Caco-2 (cell line): ENCODE measurements at regions not wholly inside any gene's neighbourhood (a gene's known extent, or its start where the extent isn't known, plus 50 kb on each side); places are given as distances from the start of the nearest gene placed in this dataset.
A peak's percentile ranks its signal among the peaks of the same experiment; 100 is the strongest.
"Not testable (repeated sequence)": the region's sequence is repeated elsewhere in the genome, so short reads cannot be mapped to it uniquely, and the experiment has no call there.

Experiments used
- BruUV-seq: library from RNA; stranded (reverse); fragments of 400-500 nt; replicated peaks from 2 replicates; lab custom pipeline; 2021; lab: Mats Ljungman, UMichigan
- CTCF ChIA-PET: fragments of 300-600 bp; sonication (Branson Sonifier 250); formaldehyde crosslinking; loops from one replicate; lab custom pipeline; 2022; ENCODE audit warnings: antibody characterized with exemption; lab: Charles Lee
- POLR2A ChIA-PET: fragments of 300-600 bp; sonication (Branson Sonifier 250); formaldehyde crosslinking; loops from one replicate; lab custom pipeline; 2022; ENCODE audit warnings: antibody characterized with exemption; lab: Charles Lee
- DNase-seq, 2 experiments: peaks; one replicate each; pipeline versions ENCODE4 v3.0.0 to v3.0.0-alpha.2; 2020 to 2022
- H3K27me3 ChIP-seq: replicated peaks from 2 replicates; pipeline ENCODE4 v1.6.0; 2011; ENCODE audit warnings: low read length; ENCODE audit not compliant: control insufficient read depth, insufficient read depth
- H3K36me3 ChIP-seq: 2 replicates; pipeline ENCODE4 v1.5.1; 2011; ENCODE audit warnings: low read length; ENCODE audit not compliant: control insufficient read depth, insufficient read depth
- H3K4me1 ChIP-seq: fragments of 250-450 bp; sonication (Bioruptor Pico); 2 replicates; pipeline ENCODE4 v1.5.1; 2020; ENCODE audit warnings: mild to moderate bottlenecking
- H3K4me3 ChIP-seq: 2 replicates; pipeline ENCODE4 v1.5.1; 2011; ENCODE audit warnings: low read depth, mild to moderate bottlenecking, control low read depth, low read length
- H3K9me3 ChIP-seq: fragments of 250-450 bp; sonication (Bioruptor Pico); 2 replicates; pipeline ENCODE4 v1.5.1; 2020; ENCODE audit warnings: mild to moderate bottlenecking, moderate library complexity
- H3K27ac Mint-ChIP-seq: one replicate; pipeline ENCODE4 v1.8.0; 2022; ENCODE audit warnings: mixed read lengths; ENCODE audit not compliant: unreplicated experiment
- H3K27me3 Mint-ChIP-seq: one replicate; pipeline ENCODE4 v1.8.0; 2022; ENCODE audit warnings: mixed read lengths; ENCODE audit not compliant: insufficient read depth, unreplicated experiment
- H3K36me3 Mint-ChIP-seq: one replicate; pipeline ENCODE4 v1.8.0; 2022; ENCODE audit warnings: mild to moderate bottlenecking, mixed read lengths; ENCODE audit not compliant: insufficient read depth, unreplicated experiment
- H3K4me1 Mint-ChIP-seq: one replicate; pipeline ENCODE4 v1.8.0; 2022; ENCODE audit warnings: low read depth, mixed read lengths; ENCODE audit not compliant: unreplicated experiment
- H3K4me3 Mint-ChIP-seq: one replicate; pipeline ENCODE4 v1.8.0; 2022; ENCODE audit warnings: mild to moderate bottlenecking, moderate library complexity, mixed read lengths; ENCODE audit not compliant: unreplicated experiment
- H3K9me3 Mint-ChIP-seq: one replicate; pipeline ENCODE4 v1.8.0; 2022; ENCODE audit warnings: mixed read lengths; ENCODE audit not compliant: unreplicated experiment
- CTCF ChIP-seq, 2 experiments: fragments of 200-600 bp in 1 of 2; IDR thresholded peaks; 1 replicate in 1 of 2; 2 replicates in 1 of 2; pipeline versions ENCODE4 v1.5.1 to v1.8.0; 2011 to 2022; ENCODE audit warnings: antibody characterized with exemption in 1 of 2, control low read depth in 1 of 2, inconsistent platforms in 1 of 2, low read depth in 1 of 2, low read length in 1 of 2, mild to moderate bottlenecking in 1 of 2, moderate library complexity in 1 of 2; ENCODE audit not compliant: insufficient read depth in 1 of 2, severe bottlenecking in 1 of 2, unreplicated experiment in 1 of 2
- intact Hi-C: fragments of 100-400 bp; cut with micrococcal nuclease; formaldehyde crosslinking; loops from one replicate; pipeline ENCODE4 v1.10.0; 2022; ENCODE audit not compliant: unreplicated experiment
- microRNA-seq: library from miRNA; unstranded; fragments of <30 nt; microRNA quantifications from one replicate; pipeline ENCODE4 v1.2.0, GENCODE V29; 2022

DNA sequence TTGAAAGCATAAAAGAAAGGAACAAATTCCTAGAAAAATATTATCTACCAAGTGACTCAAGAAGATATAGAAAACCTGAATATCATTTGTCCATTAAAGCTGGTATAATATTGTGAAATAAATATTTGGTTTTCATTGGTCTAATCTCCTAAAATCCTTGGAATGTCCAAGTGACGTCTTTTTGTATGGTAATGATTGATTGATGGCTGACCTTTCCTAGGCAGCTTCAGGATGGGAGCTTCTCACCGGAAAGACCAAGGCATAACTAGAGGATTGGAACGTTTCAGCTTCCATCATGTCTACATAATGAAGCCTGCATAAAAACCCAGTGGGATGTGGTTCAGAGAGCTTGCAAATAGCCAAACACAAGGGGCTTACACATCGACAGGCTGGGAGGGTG lies 57.6 kb upstream of the MAN1A1 start:
- no peaks in the 10 kb centered on the region for H3K4me1 ChIP-seq
- H3K4me1 Mint-ChIP-seq, result no peaks in the 10 kb centered on the region
- H3K27me3 Mint-ChIP-seq, result peaks cover 5% of the 10 kb centered on the region
- H3K4me3 Mint-ChIP-seq, result no peak overlapping the region
- DNase-seq, result no peak
- H3K4me3 ChIP-seq, result no peak overlapping the region
- ChIA-PET POLR2A (no interaction called here), CTCF (interaction anchor here (0.9 kb wide), 1 partner anchor 25 kb away, joined by 3 read pairs; no protein-coding TSS in a partner anchor)
- BruUV-seq, result no TSS peak
- H3K9me3 Mint-ChIP-seq, result no peaks in the 10 kb centered on the region
- TF ChIP-seq CTCF (IDR thresholded peaks at IDR 0.05; ENCODE audit: insufficient read depth in 1 of 2, low read depth in 1 of 2, low read length in 1 of 2, severe bottlenecking in 1 of 2, unreplicated experiment in 1 of 2), result no peak
- no peaks in the 10 kb centered on the region for H3K27me3 ChIP-seq
- H3K36me3 Mint-ChIP-seq, result no peaks in the 10 kb centered on the region
- H3K36me3 ChIP-seq, result no peaks in the 10 kb centered on the region
- H3K27ac Mint-ChIP-seq, result no peak overlapping the region
- H3K9me3 ChIP-seq, result no peaks in the 10 kb centered on the region
- intact Hi-C loops, result no loop called here

GRCh38 chr6:119405114-119405513 lies 55.6 kb upstream of the MAN1A1 start:
- H3K27me3 ChIP-seq, H3K9me3 Mint-ChIP-seq, H3K9me3 ChIP-seq, H3K4me1 Mint-ChIP-seq, DNase-seq, H3K27ac Mint-ChIP-seq, CTCF ChIA-PET, H3K4me3 ChIP-seq, H3K36me3 Mint-ChIP-seq, H3K36me3 ChIP-seq, BruUV-seq, H3K4me1 ChIP-seq, H3K4me3 Mint-ChIP-seq, H3K27me3 Mint-ChIP-seq, intact Hi-C loops, POLR2A ChIA-PET: not testable (repeated sequence)

Small RNAs in the stretch of these regions (microRNA-seq; reads per million reads assigned to microRNA genes)
- gene MIR3144, result 1.9 reads per million, percentile 5 among the genes with 10 or more reads in this experiment
